Stimulated activated naive B cell treated with anti-CD40 and anti-IgM and Interleukin-4, amounts not matched to agents 10 μg/mL and 1 μg/mL and 100 μg/mL, for 72 hours (primary cell): ENCODE measurements at regions not wholly inside any gene's neighbourhood (a gene's known extent, or its start where the extent isn't known, plus 50 kb on each side); places are given as distances from the start of the nearest gene placed in this dataset.
"Not testable (repeated sequence)": the region's sequence is repeated elsewhere in the genome, so short reads cannot be mapped to it uniquely, and the experiment has no call there.

Experiments used
- ATAC-seq, 2 donors: fragments of 150-1000 bp; cut with Tn5 transposase; replicated peaks; 2 replicates each; pipeline ENCODE4 v1.10.0; 2021; ENCODE audit warnings: moderate library complexity in 1 of 2
- DNase-seq: peaks from one replicate; pipeline ENCODE4 v3.0.0; 2021
- H3K27ac Mint-ChIP-seq: one replicate; pipeline ENCODE4 v1.8.0; 2022; ENCODE audit warnings: mild to moderate bottlenecking, mixed read lengths
- H3K27me3 Mint-ChIP-seq, 2 donors: one replicate each; pipeline ENCODE4 v1.8.0; 2022; ENCODE audit warnings: mixed read lengths in 2 of 2
- H3K36me3 Mint-ChIP-seq, 2 donors: one replicate each; pipeline ENCODE4 v1.8.0; 2022; ENCODE audit warnings: mixed read lengths in 2 of 2, mild to moderate bottlenecking in 1 of 2
- H3K4me1 Mint-ChIP-seq, 2 donors: one replicate each; pipeline ENCODE4 v1.8.0; 2022; ENCODE audit warnings: mixed read lengths in 2 of 2, mild to moderate bottlenecking in 1 of 2
- H3K4me3 Mint-ChIP-seq, 2 donors: one replicate each; pipeline ENCODE4 v1.8.0; 2022; ENCODE audit warnings: mild to moderate bottlenecking in 2 of 2, mixed read lengths in 2 of 2, moderate library complexity in 1 of 2
- H3K9me3 Mint-ChIP-seq, 2 donors: one replicate each; pipeline ENCODE4 v1.8.0; 2022; ENCODE audit warnings: mixed read lengths in 2 of 2, mild to moderate bottlenecking in 1 of 2

- Mint-ChIP-seq H3K27ac (no peak overlapping the region), H3K36me3 (no peaks in the 10 kb centered on the region), H3K9me3 (no peaks in the 10 kb centered on the region), H3K27me3 (no peaks in the 10 kb centered on the region), H3K4me3 (no peak overlapping the region), H3K4me1 (no peaks in the 10 kb centered on the region)
- ATAC-seq (peak in 1 of 2 donors; percentile 10), DNase-seq (no peak)
Observed at GRCh38 chr7:119271147-119271779, 1001.7 kb upstream of the KCND2 start.

DNA sequence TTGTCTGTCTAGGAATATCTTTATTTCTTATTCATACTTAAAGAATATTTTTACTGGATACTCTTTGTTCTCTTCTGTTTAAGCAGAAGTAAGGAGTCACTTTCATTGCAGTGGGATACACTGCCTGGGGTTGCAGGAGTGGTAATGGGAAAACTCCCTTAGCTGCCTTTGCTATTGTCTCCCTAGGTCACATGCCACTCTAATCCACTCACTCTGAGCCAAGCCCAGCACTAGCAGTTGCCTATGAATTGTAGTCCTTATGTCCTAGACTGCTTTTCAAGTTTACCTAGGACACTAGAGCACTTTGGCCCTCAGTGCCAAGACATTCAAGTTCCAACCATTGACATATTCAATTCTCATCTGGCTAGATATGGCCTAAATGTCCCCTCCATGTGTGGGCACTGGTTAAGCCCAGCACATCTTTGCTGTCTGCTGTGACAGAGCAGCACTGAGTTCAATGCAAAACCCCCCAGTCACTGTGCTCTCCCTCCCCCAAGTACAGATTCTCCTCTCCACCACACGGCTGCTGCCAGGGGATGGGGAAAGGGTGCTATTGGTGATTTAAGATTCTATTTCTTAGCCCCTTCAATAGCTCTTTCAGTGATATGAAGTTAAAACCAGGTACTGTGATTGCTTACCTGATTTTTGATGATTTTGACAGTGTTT is 991.7 kb upstream of the KCND2 start:
- no peaks in the 10 kb centered on the region for H3K27me3 Mint-ChIP-seq
- H3K4me3 Mint-ChIP-seq: no peak overlapping the region
- no peaks in the 10 kb centered on the region for H3K36me3 Mint-ChIP-seq
- peaks cover 0 to 2% of the 10 kb centered on the region in 2 donors for H3K9me3 Mint-ChIP-seq
- ATAC-seq (no peak), DNase-seq (no peak)
- H3K4me1 Mint-ChIP-seq: no peaks in the 10 kb centered on the region
- H3K27ac Mint-ChIP-seq: no peak overlapping the region

DNA sequence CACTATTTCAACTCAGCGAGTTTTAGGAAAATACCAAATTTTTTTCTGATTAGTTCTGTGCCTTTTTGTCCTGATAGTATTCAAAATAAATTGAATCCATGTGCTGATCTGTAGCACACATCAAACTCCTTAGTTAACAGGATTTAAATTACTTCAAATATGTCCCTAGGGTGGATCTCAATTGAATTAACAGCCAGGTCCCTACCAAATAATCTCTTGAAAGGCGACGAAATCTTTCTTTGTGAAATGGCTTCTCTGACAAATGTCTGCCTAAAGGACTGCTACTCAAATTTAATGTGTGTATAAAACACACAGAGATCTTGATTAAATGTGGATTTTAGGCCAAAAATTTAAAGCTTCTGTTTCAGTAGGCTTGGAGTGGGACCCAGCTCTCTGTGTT is 989.6 kb upstream of the KCND2 start:
- Mint-ChIP-seq H3K36me3 (no peaks in the 10 kb centered on the region), H3K4me1 (no peaks in the 10 kb centered on the region), H3K9me3 (peaks cover 0 to 2% of the 10 kb centered on the region in 2 donors), H3K27me3 (no peaks in the 10 kb centered on the region), H3K27ac (no peak overlapping the region), H3K4me3 (no peak overlapping the region)
- ATAC-seq (no peak), DNase-seq (no peak)

DNA sequence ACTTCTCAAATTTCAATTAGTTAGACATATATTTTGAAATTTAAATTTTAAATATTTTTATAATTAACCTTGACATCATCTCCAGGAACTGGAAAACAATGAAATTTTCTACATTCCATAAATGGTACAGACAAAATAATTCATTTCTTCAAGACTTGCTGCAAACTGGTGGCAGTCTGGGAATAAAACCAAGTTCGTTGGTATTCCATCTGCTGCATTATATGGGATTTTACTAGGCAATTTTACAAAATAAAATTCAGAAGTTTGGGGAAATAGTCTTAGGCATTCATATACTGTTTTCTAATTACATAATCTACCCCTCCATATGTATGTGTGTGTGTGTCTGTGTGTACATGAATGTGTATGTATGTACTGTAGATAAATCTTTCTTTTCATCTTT is 984.6 kb upstream of the KCND2 start:
- H3K9me3 Mint-ChIP-seq: peaks cover 0 to 2% of the 10 kb centered on the region in 2 donors
- no peaks in the 10 kb centered on the region for H3K27me3 Mint-ChIP-seq
- no peak overlapping the region for H3K4me3 Mint-ChIP-seq
- DNase-seq: no peak
- no peaks in the 10 kb centered on the region for H3K36me3 Mint-ChIP-seq
- H3K27ac Mint-ChIP-seq: no peak overlapping the region
- H3K4me1 Mint-ChIP-seq: no peaks in the 10 kb centered on the region
- no peak for ATAC-seq

DNA sequence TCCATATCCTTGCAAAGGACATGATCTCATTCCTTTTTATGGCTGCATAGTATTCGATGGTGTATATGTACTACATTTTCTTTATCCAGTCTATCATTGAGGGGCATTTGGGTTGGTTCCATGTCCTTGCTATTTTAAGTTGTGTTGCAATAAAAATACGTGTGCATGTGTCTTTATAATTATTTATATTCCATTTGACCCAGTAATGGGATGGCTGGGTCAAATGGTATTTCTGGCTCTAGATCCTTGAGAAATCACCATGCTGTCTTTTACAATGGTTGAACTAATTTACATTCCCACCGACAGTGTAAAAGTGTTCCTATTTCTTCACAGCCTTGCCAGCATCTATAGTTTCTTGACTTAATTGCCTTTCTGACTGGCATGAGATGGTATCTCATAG is 972.6 kb upstream of the KCND2 start:
- H3K27ac Mint-ChIP-seq: not testable (repeated sequence)

DNA sequence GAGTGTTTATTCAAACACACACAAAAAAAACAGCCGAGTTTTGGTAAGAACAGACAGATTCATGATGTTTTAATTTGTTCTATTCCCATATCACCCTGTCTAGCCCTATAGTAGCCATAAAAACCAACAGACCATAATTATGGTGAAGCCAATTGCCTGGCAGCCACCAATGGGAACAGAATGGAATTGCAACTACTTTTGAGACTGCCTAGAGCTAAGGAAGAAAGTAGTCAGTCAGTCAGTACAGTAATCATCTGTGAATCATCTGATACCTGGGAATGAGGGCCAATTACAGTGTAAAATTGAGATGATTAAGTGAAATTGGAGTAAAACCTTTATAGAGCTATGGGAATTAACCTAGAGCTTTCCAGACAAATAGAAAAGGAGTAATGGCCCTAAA is 952.7 kb upstream of the KCND2 start:
- no peaks in the 10 kb centered on the region for H3K27me3 Mint-ChIP-seq
- ATAC-seq (no peak), DNase-seq (no peak)
- H3K4me3 Mint-ChIP-seq: no peak overlapping the region
- no peaks in the 10 kb centered on the region for H3K36me3 Mint-ChIP-seq
- H3K4me1 Mint-ChIP-seq: no peaks in the 10 kb centered on the region
- no peak overlapping the region for H3K27ac Mint-ChIP-seq
- peaks cover 2 to 4% of the 10 kb centered on the region in 2 donors for H3K9me3 Mint-ChIP-seq

More for the DNA sequence above, 972.6 kb upstream of the KCND2 start:
- not testable (repeated sequence) for H3K9me3 Mint-ChIP-seq, H3K4me1 Mint-ChIP-seq, ATAC-seq, DNase-seq, H3K36me3 Mint-ChIP-seq, H3K27me3 Mint-ChIP-seq, H3K4me3 Mint-ChIP-seq

DNA sequence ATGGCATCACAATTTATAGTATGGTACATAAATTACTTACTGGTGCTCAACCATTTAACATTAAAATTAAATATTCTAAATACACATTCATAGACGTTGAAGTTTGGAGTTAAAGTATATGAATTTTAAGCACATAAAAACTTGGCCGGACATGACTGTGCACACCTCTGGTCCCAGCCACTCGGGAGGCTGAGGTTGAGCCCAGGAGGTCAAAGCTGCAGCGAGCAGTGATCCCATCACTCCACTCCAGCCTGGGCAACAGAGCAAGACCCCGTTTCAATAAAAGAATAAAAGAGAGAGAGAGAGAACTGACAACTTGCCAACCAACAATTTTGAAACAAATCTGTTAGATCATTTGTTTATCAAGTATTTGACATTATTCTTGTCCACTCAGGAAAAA is 943.3 kb upstream of the KCND2 start:
- no peaks in the 10 kb centered on the region for H3K4me1 Mint-ChIP-seq
- H3K4me3 Mint-ChIP-seq: no peak overlapping the region
- peaks cover 0 to 8% of the 10 kb centered on the region in 2 donors for H3K9me3 Mint-ChIP-seq
- H3K27ac Mint-ChIP-seq: no peak overlapping the region
- no peaks in the 10 kb centered on the region for H3K27me3 Mint-ChIP-seq
- no peaks in the 10 kb centered on the region for H3K36me3 Mint-ChIP-seq
- ATAC-seq (no peak), DNase-seq (no peak)

DNA sequence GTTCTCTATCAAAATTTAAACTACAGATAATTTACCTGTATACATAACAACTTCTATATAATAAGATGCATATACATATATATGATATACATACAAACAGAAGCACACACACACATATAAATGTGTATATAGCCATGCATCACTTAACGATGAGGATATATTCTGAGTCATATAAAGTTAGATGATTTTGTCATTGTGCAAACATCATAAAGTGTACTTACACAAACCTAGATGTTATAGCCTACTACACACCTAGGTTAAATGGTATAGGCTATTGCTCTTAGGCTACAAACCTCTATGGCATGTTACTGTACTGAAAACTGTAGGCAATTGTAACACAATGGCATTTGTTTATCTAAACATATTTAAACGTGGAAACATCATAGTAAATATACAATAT is 937.6 kb upstream of the KCND2 start:
- Mint-ChIP-seq H3K27me3 (no peaks in the 10 kb centered on the region), H3K27ac (no peak overlapping the region), H3K4me1 (no peaks in the 10 kb centered on the region), H3K4me3 (no peak overlapping the region), H3K36me3 (no peaks in the 10 kb centered on the region), H3K9me3 (peaks cover 0 to under 1% of the 10 kb centered on the region in 2 donors)
- no peak for ATAC-seq
- DNase-seq: no peak

DNA sequence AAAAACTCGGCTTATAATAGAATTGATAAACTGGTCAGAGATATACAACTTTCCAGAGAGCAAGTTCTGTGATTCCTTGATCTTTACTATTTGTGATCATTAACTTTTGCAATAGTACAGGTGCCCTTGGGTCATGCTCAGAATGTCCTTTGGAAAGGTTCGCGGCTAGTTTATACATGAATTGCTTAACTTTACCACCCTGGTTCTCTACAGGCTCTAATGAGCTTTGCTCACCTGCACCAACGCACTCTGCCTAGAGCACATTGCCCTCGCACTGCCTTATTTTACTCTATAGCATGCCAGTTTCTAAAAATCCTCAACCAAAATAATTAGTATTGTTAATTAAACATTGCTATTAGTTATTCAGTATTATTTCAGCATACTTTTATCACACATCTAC is 931.2 kb upstream of the KCND2 start:
- Mint-ChIP-seq H3K27me3 (no peaks in the 10 kb centered on the region), H3K36me3 (no peaks in the 10 kb centered on the region), H3K4me3 (no peak overlapping the region), H3K27ac (no peak overlapping the region), H3K9me3 (peaks cover 0 to 4% of the 10 kb centered on the region in 2 donors), H3K4me1 (no peaks in the 10 kb centered on the region)
- DNase-seq (no peak), ATAC-seq (no peak)

DNA sequence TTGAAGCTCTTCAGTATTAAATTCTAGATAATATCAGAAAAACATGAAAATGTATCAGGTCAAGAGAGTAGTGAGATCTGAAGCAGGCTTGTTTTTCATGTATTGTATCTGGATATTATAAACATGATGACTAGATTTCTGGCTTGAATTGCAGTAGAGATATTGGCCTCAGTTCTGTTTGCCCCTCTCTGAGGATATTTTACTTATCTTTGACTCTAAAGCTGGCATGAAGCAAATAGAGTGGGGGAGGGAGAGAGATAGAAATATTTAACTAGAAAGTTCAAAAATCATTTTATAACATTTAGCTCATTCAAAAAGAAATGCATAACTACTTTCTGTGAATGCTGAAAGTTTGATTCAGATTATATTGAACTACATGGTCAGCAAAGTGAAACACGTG is 929.7 kb upstream of the KCND2 start:
- ATAC-seq (no peak), DNase-seq (no peak)
- H3K36me3 Mint-ChIP-seq: no peaks in the 10 kb centered on the region
- H3K27me3 Mint-ChIP-seq: no peaks in the 10 kb centered on the region
- H3K4me3 Mint-ChIP-seq: no peak overlapping the region
- no peak overlapping the region for H3K27ac Mint-ChIP-seq
- no peaks in the 10 kb centered on the region for H3K4me1 Mint-ChIP-seq
- peaks cover 2 to 6% of the 10 kb centered on the region in 2 donors for H3K9me3 Mint-ChIP-seq

DNA sequence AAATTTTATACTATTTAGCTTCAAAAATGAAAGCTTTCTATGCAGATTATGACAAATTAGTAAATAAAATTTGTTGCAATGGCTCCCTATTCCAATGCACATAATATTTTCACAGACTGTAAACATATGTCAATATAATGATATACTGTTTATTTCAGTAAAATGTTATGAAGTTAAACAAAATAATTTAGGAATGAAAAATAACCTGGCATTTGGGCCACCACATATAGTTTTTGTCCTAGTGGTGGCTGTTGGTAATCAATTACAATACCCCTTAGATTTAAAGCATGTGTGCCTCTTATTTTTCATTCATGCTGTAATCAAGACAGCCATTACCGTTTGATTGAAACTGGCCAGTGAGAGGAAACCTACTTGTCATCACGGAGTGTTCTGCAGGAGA is 928.5 kb upstream of the KCND2 start:
- ATAC-seq: no peak
- no peaks in the 10 kb centered on the region for H3K27me3 Mint-ChIP-seq
- no peak overlapping the region for H3K4me3 Mint-ChIP-seq

DNA sequence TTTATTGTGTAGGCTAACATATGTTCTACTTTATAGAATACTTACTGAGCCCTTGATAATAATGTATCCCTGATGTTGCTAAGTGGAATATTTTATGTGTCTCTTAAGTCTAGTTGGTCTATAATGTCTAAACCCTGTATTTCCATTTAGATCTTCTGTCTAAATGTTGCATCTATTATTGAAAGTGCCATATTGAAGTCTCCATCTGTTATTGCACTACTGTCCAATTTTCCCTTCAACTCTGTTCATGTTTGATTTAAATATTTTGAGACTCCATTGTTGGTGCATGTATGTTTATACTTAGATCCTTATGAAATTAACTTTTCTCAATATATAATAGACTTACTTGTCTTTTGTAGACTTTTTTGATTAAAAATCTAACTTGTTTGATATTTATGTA is 924.5 kb upstream of the KCND2 start:
- no peaks in the 10 kb centered on the region for H3K36me3 Mint-ChIP-seq
- ATAC-seq: no peak

More for the DNA sequence above, 928.5 kb upstream of the KCND2 start:
- Mint-ChIP-seq H3K27ac (no peak overlapping the region), H3K36me3 (no peaks in the 10 kb centered on the region), H3K4me1 (no peaks in the 10 kb centered on the region), H3K9me3 (peaks cover 5 to 8% of the 10 kb centered on the region in 2 donors)
- DNase-seq: no peak

DNA sequence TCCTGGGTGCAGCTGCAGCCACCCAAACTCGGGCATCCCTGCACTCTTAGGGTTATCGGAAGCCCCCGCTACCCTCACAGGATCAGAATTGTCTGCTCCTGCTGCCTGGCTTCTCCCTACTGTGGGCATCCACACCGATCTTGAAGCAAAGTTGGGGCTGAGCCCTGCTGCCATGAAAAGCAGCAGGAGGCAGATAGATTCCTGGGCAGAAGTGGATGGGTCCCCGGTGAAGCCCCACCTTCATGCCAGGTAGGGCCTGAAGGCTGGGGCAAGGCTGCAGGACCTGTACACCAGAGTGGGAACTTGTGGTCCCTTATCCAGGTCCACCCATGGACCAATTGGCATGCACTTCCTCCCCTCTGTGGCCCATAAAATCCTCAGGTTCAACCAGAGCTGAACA is 922.6 kb upstream of the KCND2 start:
- no peak overlapping the region for H3K27ac Mint-ChIP-seq
- no peak for ATAC-seq
- H3K4me1 Mint-ChIP-seq: no peaks in the 10 kb centered on the region
- H3K9me3 Mint-ChIP-seq: peaks cover 3 to 5% of the 10 kb centered on the region in 2 donors
- DNase-seq: no peak
- H3K27me3 Mint-ChIP-seq: no peaks in the 10 kb centered on the region
- H3K4me3 Mint-ChIP-seq: no peak overlapping the region
- no peaks in the 10 kb centered on the region for H3K36me3 Mint-ChIP-seq

More for the DNA sequence above, 924.5 kb upstream of the KCND2 start:
- Mint-ChIP-seq H3K27me3 (no peaks in the 10 kb centered on the region), H3K4me1 (no peaks in the 10 kb centered on the region), H3K27ac (no peak overlapping the region), H3K9me3 (peaks cover 3 to 5% of the 10 kb centered on the region in 2 donors), H3K4me3 (no peak overlapping the region)
- DNase-seq: no peak

DNA sequence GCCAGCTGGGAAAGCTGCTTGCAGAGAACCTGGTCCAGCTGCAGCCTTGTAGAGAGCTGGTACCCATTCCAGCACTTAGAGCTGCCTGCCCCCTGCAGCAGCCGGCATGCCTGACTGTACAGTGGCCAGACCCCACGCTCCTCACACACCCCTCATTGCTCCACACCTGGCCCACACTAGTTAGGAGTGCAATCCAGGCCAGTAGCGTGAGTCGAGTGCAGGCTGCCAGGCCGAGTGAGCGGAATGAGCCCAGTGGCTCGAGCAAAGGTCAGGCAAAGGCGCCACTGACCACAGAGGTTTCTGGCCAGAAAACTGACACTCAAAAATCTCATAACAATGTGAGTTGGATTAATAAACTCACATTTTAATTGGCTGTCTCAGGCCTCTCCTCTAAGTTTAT is 921.7 kb upstream of the KCND2 start:
- ATAC-seq: no peak
- DNase-seq: no peak

DNA sequence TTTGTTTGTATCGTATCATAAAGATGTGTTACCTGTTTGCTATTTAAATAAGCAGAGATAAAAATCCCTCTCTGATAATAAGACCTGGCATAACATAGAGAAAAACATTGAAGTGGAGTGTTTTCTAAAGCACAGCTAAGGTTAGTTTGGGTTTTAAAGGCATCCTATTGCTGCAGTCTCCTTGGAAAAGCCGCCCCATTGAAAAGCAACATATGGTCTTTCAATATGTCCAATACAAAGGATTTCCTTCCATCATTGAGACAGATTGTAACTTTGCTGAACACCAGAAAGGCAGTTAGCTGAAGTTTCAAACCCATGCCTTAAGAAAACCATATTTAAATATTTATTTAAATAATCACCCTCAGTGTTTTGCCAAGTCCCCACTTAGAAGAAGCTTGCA is 898.5 kb upstream of the KCND2 start:
- Mint-ChIP-seq H3K9me3 (no peaks in the 10 kb centered on the region), H3K27me3 (no peaks in the 10 kb centered on the region), H3K4me1 (no peaks in the 10 kb centered on the region), H3K27ac (no peak overlapping the region), H3K36me3 (no peaks in the 10 kb centered on the region), H3K4me3 (no peak overlapping the region)
- ATAC-seq (no peak), DNase-seq (no peak)

More for the DNA sequence above, 921.7 kb upstream of the KCND2 start:
- Mint-ChIP-seq H3K4me3 (no peak overlapping the region), H3K36me3 (no peaks in the 10 kb centered on the region), H3K27me3 (no peaks in the 10 kb centered on the region), H3K27ac (no peak overlapping the region), H3K4me1 (no peaks in the 10 kb centered on the region), H3K9me3 (peaks cover 3 to 5% of the 10 kb centered on the region in 2 donors)
